ENCODE measurements at regions not wholly inside any gene's neighbourhood (a gene's known extent, or its start where the extent isn't known, plus 50 kb on each side); places are given as distances from the start of the nearest gene placed in this dataset.

DNA sequence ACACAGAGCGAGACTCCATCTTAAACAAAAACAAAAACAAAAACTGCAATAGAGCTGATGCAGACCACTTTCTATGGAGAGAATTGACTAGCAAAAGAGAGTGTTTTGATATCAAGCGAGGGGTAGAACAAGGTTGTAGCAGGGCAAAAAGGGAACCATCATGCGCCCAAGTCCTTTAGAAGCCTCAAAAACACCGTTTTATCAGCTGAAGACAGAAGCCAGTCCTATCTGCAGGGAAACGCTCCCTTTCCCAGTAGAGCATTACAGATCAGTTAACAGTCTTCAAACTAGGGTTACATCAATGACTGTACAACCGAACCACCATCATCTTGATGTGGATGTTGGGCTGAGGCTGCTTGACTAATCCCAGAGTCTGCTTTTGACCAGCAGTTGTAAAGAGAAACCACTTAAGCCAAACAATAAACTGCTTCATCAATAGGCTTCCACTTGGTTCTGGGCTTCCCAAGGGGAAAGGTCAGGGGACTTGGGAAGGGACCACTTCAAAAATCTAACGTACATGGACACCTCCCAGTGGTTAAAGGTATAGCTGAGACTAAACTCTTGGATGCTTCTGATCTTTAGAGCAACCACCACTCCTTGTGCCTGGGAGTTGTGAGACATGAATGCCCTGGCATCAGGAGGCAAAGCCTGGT is 59.6 kb upstream of the SPDEF start:
- TF ChIP-seq POLR2A (IDR thresholded peaks at IDR 0.05; ENCODE audit: low read depth, low read length): no peak
- no peak for DNase-seq (ENCODE audit: insufficient read length, low spot score)
- FAIRE-seq: no peak

DNA sequence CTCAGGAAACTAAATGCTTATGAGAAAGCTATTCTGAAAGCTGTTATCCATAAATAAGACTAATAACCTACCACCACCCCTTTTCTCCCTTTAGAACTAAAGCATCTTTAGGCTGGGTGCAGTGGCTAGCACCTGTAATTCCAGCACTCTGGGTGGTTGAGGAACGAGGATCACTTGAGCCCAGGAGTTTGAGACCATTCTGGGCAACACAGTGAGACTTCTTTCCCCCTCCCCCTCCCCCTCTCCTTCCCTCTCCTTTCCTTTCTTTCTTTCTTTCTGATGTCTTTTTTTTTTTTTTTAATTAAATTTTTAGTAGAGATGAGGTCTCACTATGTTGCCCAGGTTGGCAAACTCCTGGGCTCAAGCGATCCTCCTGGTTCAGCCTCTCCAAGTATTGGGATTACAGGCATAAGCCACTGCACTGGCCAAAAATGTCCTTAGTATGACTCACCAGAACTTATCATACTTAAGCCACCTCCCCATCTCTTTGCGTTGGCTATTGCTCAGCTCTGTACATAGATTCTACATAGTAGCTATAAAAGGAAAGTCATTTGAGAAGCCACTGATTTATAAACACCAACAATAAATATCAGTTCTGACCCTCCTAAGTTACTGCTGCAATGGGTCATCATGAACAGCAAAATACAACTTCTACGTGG is 54.8 kb upstream of the SPDEF start:
- DNase-seq (ENCODE audit: insufficient read length, low spot score) (peak; percentile 52), FAIRE-seq (peak; percentile 94)
- no peak for TF ChIP-seq POLR2A (IDR thresholded peaks at IDR 0.05; ENCODE audit: low read depth, low read length)

DNA sequence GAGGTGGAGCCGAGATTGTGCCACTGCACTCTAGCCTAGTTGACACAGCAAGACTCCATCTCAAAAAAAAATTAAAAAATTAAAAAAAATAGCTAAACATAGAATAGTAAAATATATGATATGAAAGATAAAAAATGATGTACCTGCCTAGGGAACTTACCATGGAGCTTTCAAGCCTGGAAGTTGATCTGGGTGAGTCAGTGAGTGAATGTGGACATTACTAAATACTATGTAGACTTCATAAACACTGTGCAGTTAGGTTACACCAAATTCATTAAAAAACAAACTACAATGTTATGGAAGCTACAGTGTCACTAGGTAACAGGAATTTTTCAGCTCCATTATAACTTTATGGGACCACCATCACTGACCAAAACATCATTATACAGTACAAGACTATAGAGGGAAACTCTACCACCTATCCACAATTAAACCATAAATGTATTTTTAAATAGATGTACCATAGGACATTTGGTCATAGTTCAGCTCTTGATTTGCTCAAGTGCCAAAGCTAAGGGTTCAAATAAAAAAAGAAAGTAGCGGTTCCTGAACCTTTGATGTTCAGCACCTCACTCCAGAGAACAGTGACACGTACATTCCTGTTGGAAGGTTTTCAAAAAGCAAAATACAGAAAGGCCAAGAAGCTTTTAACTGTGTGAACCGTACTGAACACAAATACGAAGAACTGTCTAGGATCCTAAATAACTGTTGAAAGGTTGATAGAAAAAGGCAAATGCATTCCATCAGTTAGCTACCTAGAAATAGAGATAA is 52.4 kb upstream of the SPDEF start:
- no peak for DNase-seq (ENCODE audit: insufficient read length, low spot score)
- no peak for FAIRE-seq
- TF ChIP-seq POLR2A (IDR thresholded peaks at IDR 0.05; ENCODE audit: low read depth, low read length): no peak

DNA sequence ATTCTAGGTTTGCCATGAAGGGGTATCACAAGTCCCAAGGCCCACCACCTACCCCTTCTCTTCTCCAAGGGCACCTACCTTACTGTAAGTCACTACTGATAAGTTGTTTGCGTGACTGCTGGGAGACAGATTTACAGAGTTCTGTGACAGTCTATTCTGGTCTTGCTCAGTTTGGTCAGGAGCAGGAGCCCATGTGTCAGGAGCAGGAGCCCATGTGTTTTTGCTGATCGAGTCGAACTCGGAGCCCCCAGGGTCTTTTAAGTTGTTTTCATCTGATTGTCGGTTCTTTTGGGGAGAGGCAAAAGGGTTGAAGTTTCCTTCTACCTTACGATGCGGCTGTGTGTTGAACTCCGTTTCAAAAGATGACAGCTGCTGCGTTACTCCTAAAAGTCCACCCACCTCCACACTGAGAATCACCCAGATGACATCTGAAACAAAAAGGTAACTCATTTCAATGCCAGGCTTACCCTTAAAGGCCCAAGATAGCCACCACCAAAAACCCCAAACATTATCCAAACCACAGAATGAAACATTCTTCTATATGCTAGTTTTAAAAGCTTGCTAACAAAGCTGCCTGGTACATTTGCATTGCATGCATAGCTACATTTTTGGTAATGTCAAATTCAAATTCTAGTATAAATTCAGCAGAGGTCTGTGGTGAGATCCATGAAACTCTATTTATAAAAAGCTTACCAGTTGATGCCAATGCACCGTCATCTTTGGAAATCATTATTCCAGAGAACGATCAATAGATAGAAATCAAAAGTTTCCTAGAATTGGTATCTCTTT is 50.5 kb upstream of the SPDEF start:
- DNase-seq (ENCODE audit: insufficient read length, low spot score) (no peak), FAIRE-seq (no peak)
- no peak for TF ChIP-seq POLR2A (IDR thresholded peaks at IDR 0.05; ENCODE audit: low read depth, low read length)
